SK-N-SH (cell line): ENCODE measurements at regions not wholly inside any gene's neighbourhood (a gene's known extent, or its start where the extent isn't known, plus 50 kb on each side); places are given as distances from the start of the nearest gene placed in this dataset.

Source experiments
- CTCF ChIA-PET: fragments of 300-600, 350-600 bp; formaldehyde crosslinking; extraction: SDS; loops from one replicate; lab custom pipeline; 2021; lab: Yijun Ruan, JAX
- POLR2A ChIA-PET: fragments of 350-600 bp; sonication (Branson Sonifier 250); formaldehyde crosslinking; extraction: SDS; loops from one replicate; lab custom pipeline; 2020; ENCODE audit warnings: antibody characterized with exemption, inconsistent platforms; lab: Yijun Ruan, JAX
- DNase-seq: peaks from one replicate; pipeline ENCODE4 v3.0.0; 2012
- H2AFZ ChIP-seq: fragments of 200-600 bp; sonication (generic); 2 replicates; pipeline ENCODE4 v1.8.1; 2016; ENCODE audit warnings: antibody characterized with exemption, mild to moderate bottlenecking, low read depth
- H3F3A ChIP-seq: fragments of 200-600 bp; sonication (generic); replicated peaks from 2 replicates; pipeline ENCODE3; 2016; ENCODE audit warnings: antibody characterized with exemption, mild to moderate bottlenecking; ENCODE audit not compliant: insufficient read depth
- H3K27ac ChIP-seq, 2 experiments: fragments of 200-500 bp in 1 of 2; fragments of 200-600 bp in 1 of 2; sonication (Bioruptor generic) in 1 of 2; sonication (generic), shearing (Covaris generic) in 1 of 2; 2 replicates each; pipeline versions ENCODE4 v1.5.1 to v1.6.1; 2014 to 2016; ENCODE audit warnings: low read depth in 2 of 2, inconsistent platforms in 1 of 2, low read length in 1 of 2, mild to moderate bottlenecking in 1 of 2, mixed read lengths in 1 of 2
- H3K27me3 ChIP-seq: fragments of 200-600 bp; sonication (generic), shearing (Covaris generic); 2 replicates; pipeline ENCODE4 v1.6.1; 2016; ENCODE audit warnings: mixed run types; ENCODE audit not compliant: insufficient read depth
- H3K36me3 ChIP-seq, 2 experiments: fragments of 200-500 bp in 1 of 2; fragments of 200-600 bp in 1 of 2; sonication (Bioruptor generic) in 1 of 2; sonication (generic) in 1 of 2; replicated peaks in 1 of 2; 2 replicates each; pipeline versions ENCODE3 to v1.5.1; 2014 to 2016; ENCODE audit warnings: low read length in 1 of 2, mild to moderate bottlenecking in 1 of 2; ENCODE audit not compliant: insufficient read depth in 2 of 2, control insufficient read depth in 1 of 2
- H3K4me1 ChIP-seq, 2 experiments: fragments of 200-500 bp in 1 of 2; fragments of 200-600 bp in 1 of 2; sonication (Bioruptor generic) in 1 of 2; sonication (generic), shearing (Covaris generic) in 1 of 2; 2 replicates each; pipeline versions ENCODE4 v1.5.1 to v1.6.1; 2014 to 2016; ENCODE audit warnings: low read depth in 1 of 2, low read length in 1 of 2, mixed run types in 1 of 2; ENCODE audit not compliant: insufficient read depth in 2 of 2, control insufficient read depth in 1 of 2
- H3K4me2 ChIP-seq: fragments of 200-600 bp; sonication (generic), shearing (Covaris generic); 2 replicates; pipeline ENCODE4 v1.6.1; 2017; ENCODE audit warnings: mixed run types
- H3K4me3 ChIP-seq, 2 experiments: fragments of 200-500 bp in 1 of 2; fragments of 200-600 bp in 1 of 2; sonication (Bioruptor generic) in 1 of 2; sonication (generic), shearing (Covaris generic) in 1 of 2; 2 replicates each; pipeline versions ENCODE4 v1.5.1 to v1.8.1; 2014 to 2016; ENCODE audit warnings: low read depth in 2 of 2, inconsistent platforms in 1 of 2, low read length in 1 of 2, mild to moderate bottlenecking in 1 of 2, mixed read lengths in 1 of 2, moderate library complexity in 1 of 2
- H3K79me2 ChIP-seq: fragments of 200-600 bp; sonication (generic); 2 replicates; pipeline ENCODE4 v1.8.1; 2017; ENCODE audit warnings: mild to moderate bottlenecking; ENCODE audit not compliant: insufficient read depth
- H3K9ac ChIP-seq: fragments of 200-600 bp; sonication (generic); 2 replicates; pipeline ENCODE4 v1.6.1; 2017; ENCODE audit warnings: mixed run types
- H3K9me2 ChIP-seq: fragments of 200-600 bp; sonication (generic); 2 replicates; pipeline ENCODE4 v1.6.1; 2017; ENCODE audit warnings: mixed run types
- H3K9me3 ChIP-seq: fragments of 200-600 bp; sonication (generic); 2 replicates; pipeline ENCODE4 v1.6.1; 2017; ENCODE audit warnings: mixed run types, mild to moderate bottlenecking, moderate library complexity
- H4K20me1 ChIP-seq: fragments of 200-600 bp; sonication (generic); 2 replicates; pipeline ENCODE4 v1.6.1; 2017; ENCODE audit warnings: mild to moderate bottlenecking, mixed run types; ENCODE audit not compliant: insufficient read depth
- CTCF ChIP-seq: fragments of 200-600 bp; sonication (generic); IDR thresholded peaks from 2 replicates; pipeline ENCODE4 v1.6.1; 2017; ENCODE audit warnings: antibody characterized with exemption, mild to moderate bottlenecking, moderate library complexity
- ELF1 ChIP-seq: IDR thresholded peaks from 2 replicates; pipeline ENCODE4 v1.4.0; 2012
- EZH2phosphoT487 ChIP-seq: fragments of 200-600 bp; sonication (generic); IDR thresholded peaks from 2 replicates; pipeline ENCODE4 v1.6.1; 2017; ENCODE audit warnings: low read depth, mixed run types, mild to moderate bottlenecking, antibody characterized with exemption, moderate library complexity, borderline replicate concordance
- FOSL2 ChIP-seq: IDR thresholded peaks from 2 replicates; pipeline ENCODE4 v1.4.0; 2012; ENCODE audit warnings: low read depth, mild to moderate bottlenecking, moderate library complexity, borderline replicate concordance
- FOXM1 ChIP-seq: IDR thresholded peaks from 2 replicates; pipeline ENCODE4 v1.4.0; 2012; ENCODE audit warnings: low read depth, mild to moderate bottlenecking
- GATA2 ChIP-seq: sonication (generic); formaldehyde crosslinking; IDR thresholded peaks from 2 replicates; pipeline ENCODE4 v1.5.0; 2020; ENCODE audit warnings: mild to moderate bottlenecking, missing genetic modification reagents
- IRF3 ChIP-seq: fragments of 150-350 bp; IDR thresholded peaks from 2 replicates; pipeline ENCODE4 v1.6.1; 2016; ENCODE audit warnings: mild to moderate bottlenecking, low read depth, low read length
- JUND ChIP-seq: IDR thresholded peaks from 2 replicates; pipeline ENCODE4 v1.4.0; 2012
- MXI1 ChIP-seq: IDR thresholded peaks from 2 replicates; pipeline ENCODE4 v1.6.1; 2012; ENCODE audit warnings: mild to moderate bottlenecking, low read depth, low read length, improper control_type of control experiment
- NFIC ChIP-seq: IDR thresholded peaks from 2 replicates; pipeline ENCODE4 v1.4.0; 2012; ENCODE audit warnings: borderline replicate concordance
- PBX3 ChIP-seq: IDR thresholded peaks from 2 replicates; pipeline ENCODE4; 2012
- POLR2AphosphoS5 ChIP-seq: IDR thresholded peaks from 2 replicates; pipeline ENCODE4 v1.6.1; 2012; ENCODE audit warnings: low read depth, low read length
- RAD21 ChIP-seq: IDR thresholded peaks from 2 replicates; pipeline ENCODE4 v1.6.1; 2012; ENCODE audit warnings: mild to moderate bottlenecking, low read length
- RCOR1 ChIP-seq: fragments of 150-350 bp; IDR thresholded peaks from 2 replicates; pipeline ENCODE4 v1.6.1; 2017; ENCODE audit warnings: antibody characterized with exemption, low read length
- RXRA ChIP-seq: IDR thresholded peaks from 2 replicates; pipeline ENCODE4 v1.4.0; 2012; ENCODE audit warnings: low read depth, mild to moderate bottlenecking, borderline replicate concordance
- SIN3A ChIP-seq: IDR thresholded peaks from 2 replicates; pipeline ENCODE4 v1.6.1; 2012; ENCODE audit warnings: low read depth, mild to moderate bottlenecking, low read length, moderate library complexity, borderline replicate concordance
- TAF1 ChIP-seq: IDR thresholded peaks from 2 replicates; pipeline ENCODE4 v1.6.1; 2012; ENCODE audit warnings: low read depth, mild to moderate bottlenecking, low read length, moderate library complexity, borderline replicate concordance
- TCF12 ChIP-seq: IDR thresholded peaks from 2 replicates; pipeline ENCODE4 v1.4.0; 2012
- TEAD4 ChIP-seq: IDR thresholded peaks from 2 replicates; pipeline ENCODE4 v1.4.0; 2012; ENCODE audit warnings: mild to moderate bottlenecking, borderline replicate concordance; ENCODE audit not compliant: insufficient read depth
- USF1 ChIP-seq: IDR thresholded peaks from 2 replicates; pipeline ENCODE4 v1.4.0; 2012; ENCODE audit warnings: low read depth, borderline replicate concordance
- USF2 ChIP-seq: fragments of 150-350 bp; IDR thresholded peaks from 2 replicates; pipeline ENCODE4 v1.6.1; 2017; ENCODE audit warnings: antibody characterized with exemption, low read length, low read depth, borderline replicate concordance
- ZBTB33 ChIP-seq: IDR thresholded peaks from 2 replicates; pipeline ENCODE4 v1.4.0; 2012; ENCODE audit warnings: low read depth, borderline replicate concordance
- WGBS: methylation state at CpG from one replicate; pipeline ENCODE4 v1.1.6; 2017; ENCODE audit warnings: low lambda C conversion rate; 5-methylcytosine and 5-hydroxymethylcytosine counted together

GRCh38 chrX:43166874-43167273 lies 388.9 kb upstream of the PPP1R2C start:
- ChIA-PET POLR2A (no interaction called here), CTCF (no interaction called here)
- no peak overlapping the region for H3K27ac ChIP-seq
- no peak overlapping the region for H2AFZ ChIP-seq
- no peaks in the 10 kb centered on the region for H3K36me3 ChIP-seq
- H3K4me3 ChIP-seq = no peak overlapping the region
- H3K9me2 ChIP-seq = no peaks in the 10 kb centered on the region
- H4K20me1 ChIP-seq = no peaks in the 10 kb centered on the region
- no peaks in the 10 kb centered on the region for H3K4me1 ChIP-seq
- H3K4me2 ChIP-seq = no peak overlapping the region
- no peak overlapping the region for H3K9ac ChIP-seq
- H3K27me3 ChIP-seq = no peaks in the 10 kb centered on the region
- DNase-seq = no peak
- H3K9me3 ChIP-seq = no peaks in the 10 kb centered on the region
- TF ChIP-seq TEAD4 (no peak), ELF1 (no peak), FOSL2 (no peak), MXI1 (no peak), EZH2phosphoT487 (no peak), RAD21 (no peak), POLR2AphosphoS5 (no peak), TAF1 (no peak), PBX3 (no peak), USF1 (no peak), CTCF (no peak), RCOR1 (no peak), TCF12 (no peak), JUND (no peak), USF2 (no peak)
- no peaks in the 10 kb centered on the region for H3F3A ChIP-seq
- no peaks in the 10 kb centered on the region for H3K79me2 ChIP-seq

- WGBS = 4% methylated on average over 2 of the region's 2 CpGs
Observed at GRCh38 chrX:43175434-43175833, 397.5 kb upstream of the PPP1R2C start.

More at GRCh38 chrX:43175434-43175833, 397.5 kb upstream of the PPP1R2C start:
- Histone ChIP-seq H3K27ac (no peak overlapping the region), H3K4me3 (no peak overlapping the region), H3K36me3 (no peaks in the 10 kb centered on the region), H3K27me3 (no peaks in the 10 kb centered on the region), H3F3A (no peaks in the 10 kb centered on the region), H3K4me1 (no peaks in the 10 kb centered on the region), H2AFZ (no peak overlapping the region), H3K9me2 (no peaks in the 10 kb centered on the region), H3K9me3 (no peaks in the 10 kb centered on the region), H3K79me2 (no peaks in the 10 kb centered on the region), H4K20me1 (no peaks in the 10 kb centered on the region), H3K9ac (no peak overlapping the region), H3K4me2 (no peak overlapping the region)
- TF ChIP-seq RCOR1 = no peak
- TF ChIP-seq TEAD4 = no peak
- no peak for TF ChIP-seq ELF1
- no peak for TF ChIP-seq SIN3A
- TF ChIP-seq IRF3 = no peak
- TF ChIP-seq NFIC = no peak
- TF ChIP-seq JUND = no peak
- TF ChIP-seq USF2 = no peak
- no peak for TF ChIP-seq ZBTB33
- TF ChIP-seq RXRA = no peak
- no peak for TF ChIP-seq FOXM1
- no peak for TF ChIP-seq GATA2
- ChIA-PET POLR2A (no interaction called here), CTCF (no interaction called here)
- no peak for DNase-seq
